Kidney tubule cell (primary cell): ENCODE measurements at regions not wholly inside any gene's neighbourhood (a gene's known extent, or its start where the extent isn't known, plus 50 kb on each side); places are given as distances from the start of the nearest gene placed in this dataset.
A peak's percentile ranks its signal among the peaks of the same experiment; 100 is the strongest.
"Not testable (repeated sequence)": the region's sequence is repeated elsewhere in the genome, so short reads cannot be mapped to it uniquely, and the experiment has no call there.

Experiments used
- DNase-seq: peaks from one replicate; pipeline ENCODE4 v3.0.0-alpha.2; 2018; ENCODE audit warnings: low spot score

DNA sequence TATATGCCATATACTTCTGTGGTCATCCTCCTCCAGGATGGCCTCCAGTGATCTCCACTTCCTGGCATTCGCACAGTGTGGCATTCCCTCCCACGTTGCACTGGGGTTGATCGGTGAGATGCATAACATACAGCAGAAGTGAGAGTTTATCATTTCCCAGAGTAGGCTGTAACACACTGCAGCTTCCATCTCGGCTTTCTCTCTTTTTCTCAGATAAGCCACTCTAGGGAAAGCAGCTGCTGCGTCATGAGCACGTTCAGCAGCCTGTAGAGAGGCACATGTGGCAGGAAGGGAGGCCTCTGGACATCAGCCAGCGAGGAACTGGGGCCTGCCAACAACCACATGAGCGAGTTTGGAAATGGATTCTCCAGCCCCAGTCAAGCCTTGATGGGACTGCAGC is 807.1 kb downstream of the DIAPH3 start:
- peak; percentile 25 for DNase-seq

DNA sequence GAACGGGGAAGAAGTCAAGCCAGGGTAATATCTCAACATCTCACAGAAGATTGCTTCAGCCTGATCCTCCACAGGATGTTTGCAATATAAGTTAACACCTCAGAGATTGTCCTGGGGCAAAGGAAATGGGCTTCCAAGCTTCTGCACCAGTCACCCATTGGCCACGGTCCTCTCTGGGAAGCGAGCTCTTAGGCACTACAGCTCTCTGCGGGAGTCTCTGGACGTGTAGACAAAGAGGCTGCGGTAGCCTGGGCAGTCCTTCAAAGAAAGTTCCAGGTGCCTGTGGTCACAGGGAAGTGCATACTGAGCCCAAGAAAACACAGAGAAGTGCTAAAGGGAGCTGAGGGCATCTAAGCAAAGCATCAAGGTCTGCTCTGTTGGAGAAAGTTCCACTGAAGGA is 805.7 kb downstream of the DIAPH3 start:
- no peak for DNase-seq

DNA sequence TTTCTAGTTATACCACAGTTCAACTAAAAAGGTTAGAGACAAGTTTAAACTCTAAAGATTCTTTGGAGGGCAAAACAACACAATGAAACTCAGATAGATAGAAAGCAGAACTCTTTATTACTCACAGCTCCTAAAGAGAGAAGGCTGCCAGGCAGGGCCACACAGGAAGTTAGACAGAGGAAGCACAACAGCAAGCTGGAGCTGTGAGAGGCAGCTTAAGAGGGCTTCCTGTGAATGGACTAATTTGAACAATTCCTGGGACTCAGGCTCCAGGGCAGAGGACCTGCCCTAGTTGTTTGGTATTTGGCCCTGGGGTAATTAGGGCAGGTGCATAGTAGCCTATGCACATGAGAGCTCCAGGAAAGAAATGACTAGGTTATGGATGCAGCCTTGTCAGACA is 803.6 kb downstream of the DIAPH3 start:
- peak; percentile 17 for DNase-seq

- no peak for DNase-seq
Measured at GRCh38 chr13:59360916-59361315, 802.8 kb downstream of the DIAPH3 start.

DNA sequence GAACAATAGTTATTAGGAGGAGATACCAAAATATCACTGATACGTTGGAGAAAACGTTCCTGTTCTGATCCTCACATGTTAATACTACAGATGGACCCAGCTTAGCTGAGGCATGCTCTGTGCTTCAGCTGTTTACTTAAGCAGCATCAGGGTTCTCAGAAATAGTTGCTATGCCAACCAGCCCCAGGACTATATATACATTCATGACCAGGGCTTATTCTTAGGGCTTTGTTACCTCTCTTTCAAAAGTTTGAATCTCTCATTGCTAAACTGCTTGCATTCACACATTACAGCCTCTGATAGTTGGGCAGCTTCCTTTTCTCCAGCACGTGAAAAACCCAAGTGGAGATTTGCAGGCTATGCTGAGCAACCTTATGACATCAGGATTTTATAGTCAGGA is 800.4 kb downstream of the DIAPH3 start:
- no peak for DNase-seq

DNA sequence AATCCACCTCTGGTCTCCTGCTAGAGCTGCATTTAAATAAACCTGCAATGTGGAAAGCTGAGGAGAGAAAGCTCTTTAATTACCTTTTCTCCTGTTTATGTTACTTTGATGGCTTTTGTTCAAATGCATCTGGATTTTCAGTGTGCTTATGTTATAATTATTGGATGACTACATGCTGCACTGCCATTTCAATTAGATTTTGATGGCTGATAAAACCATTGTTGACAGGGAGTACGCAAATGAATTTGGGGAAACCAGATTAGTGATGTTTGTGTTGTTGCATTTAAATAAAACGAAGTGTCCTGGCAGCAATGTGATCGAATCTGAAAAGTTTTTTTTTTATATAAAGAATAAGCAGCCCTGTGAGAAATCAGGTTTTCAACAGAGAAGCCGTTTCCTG is 799.8 kb downstream of the DIAPH3 start:
- DNase-seq, result no peak

DNA sequence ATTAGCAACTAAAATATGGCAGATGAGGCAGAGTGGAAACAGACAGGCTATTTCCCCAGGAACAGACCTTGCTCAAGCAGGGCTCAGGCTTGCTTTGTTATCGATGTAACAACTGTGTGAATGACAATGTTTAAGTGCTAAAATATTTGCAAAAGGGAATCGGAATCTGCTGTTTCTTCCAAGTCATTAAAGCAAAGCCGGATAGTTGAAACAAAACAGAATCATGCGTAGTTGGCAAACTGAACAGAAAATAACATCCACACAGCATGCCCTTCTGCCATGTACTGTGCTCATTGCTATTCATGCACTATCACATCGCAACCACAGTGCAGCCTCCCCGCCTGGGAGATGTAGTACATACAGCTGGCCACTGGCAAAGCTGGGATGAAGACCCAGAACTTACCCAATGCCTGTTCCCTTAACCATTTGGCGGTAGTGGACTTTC is 799.1 kb downstream of the DIAPH3 start:
- no peak for DNase-seq

DNA sequence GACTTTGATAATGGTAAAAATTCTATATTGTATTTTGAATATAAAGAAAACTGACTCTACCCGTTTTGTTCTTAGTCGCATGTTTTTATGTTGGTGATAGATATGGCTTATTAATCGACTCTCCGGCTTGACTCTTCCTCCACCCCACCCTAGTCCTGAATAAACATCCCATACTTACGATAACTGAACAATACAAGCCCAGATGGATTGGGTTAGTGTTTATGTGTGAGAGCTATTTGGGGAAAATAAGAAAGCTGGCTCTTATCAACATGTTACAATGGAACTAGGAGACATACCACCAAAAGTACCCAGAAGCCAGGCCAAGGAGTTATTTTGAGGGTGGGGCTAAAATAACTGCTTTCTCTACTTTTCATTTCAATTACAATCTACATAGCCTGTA is 796.3 kb downstream of the DIAPH3 start:
- no peak for DNase-seq

DNA sequence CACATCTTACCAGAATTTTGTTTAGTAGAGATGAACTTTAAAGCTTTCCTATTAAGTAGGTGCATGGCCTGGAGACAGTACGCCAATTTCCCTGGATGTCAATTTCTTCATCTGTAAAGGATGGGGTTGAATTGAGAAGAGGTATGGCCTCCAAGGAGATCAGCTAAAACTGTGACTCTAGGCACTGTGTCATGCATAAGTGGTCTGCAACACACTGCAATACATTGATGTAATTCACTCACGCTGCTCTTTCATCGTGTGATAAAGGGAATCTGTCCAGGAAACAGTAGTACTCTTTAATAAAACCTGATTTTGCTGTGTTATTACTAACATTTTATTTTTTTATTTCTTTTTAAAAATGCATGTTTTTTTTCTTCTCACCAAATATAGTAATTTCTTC is 795.8 kb downstream of the DIAPH3 start:
- no peak for DNase-seq

DNA sequence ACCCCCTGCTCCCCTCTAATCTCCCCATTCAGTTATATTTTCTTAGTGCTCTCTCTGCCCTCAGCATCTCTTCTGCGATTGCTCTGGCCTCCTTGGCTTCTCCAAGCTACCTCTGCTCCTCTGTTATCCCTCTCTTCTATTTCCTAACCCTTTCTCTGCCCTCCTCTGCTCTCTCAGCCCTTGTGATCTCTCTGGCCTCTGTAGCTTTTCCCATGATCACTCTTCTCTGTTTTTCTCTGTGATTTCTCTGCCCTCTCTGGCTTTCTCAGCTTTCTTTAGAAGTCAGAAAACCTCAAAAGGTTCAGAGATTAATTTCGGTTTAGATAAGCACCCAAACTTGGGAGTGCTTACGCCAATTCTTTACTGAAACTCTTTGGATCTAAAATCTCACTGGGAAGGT is 795.0 kb downstream of the DIAPH3 start:
- no peak for DNase-seq

GRCh38 chr13:59371229-59371628 is 792.5 kb downstream of the DIAPH3 start:
- DNase-seq, result no peak

DNA sequence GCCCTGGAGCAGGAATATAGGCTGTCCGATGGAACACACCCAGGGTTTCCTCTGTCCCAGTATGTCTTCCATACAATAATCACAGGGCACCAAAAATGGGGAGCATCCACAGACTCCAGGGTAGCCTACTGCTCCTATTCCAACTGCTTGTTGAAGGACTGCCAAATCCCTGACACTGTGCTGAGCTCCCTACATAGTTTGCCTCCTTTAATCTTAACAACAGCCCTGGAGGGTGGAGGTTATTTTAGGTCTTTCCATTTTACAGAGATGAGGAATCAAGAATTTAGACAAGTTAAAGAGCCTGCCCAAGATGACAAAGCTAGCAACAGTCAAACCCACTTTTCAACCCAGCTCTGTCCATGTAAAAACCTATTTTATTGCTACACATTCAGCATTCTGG is 790.4 kb downstream of the DIAPH3 start:
- no peak for DNase-seq

GRCh38 chr13:59374691-59375090 is 789.0 kb downstream of the DIAPH3 start:
- no peak for DNase-seq

GRCh38 chr13:59384154-59384553 is 779.6 kb downstream of the DIAPH3 start:
- DNase-seq, result no peak

DNA sequence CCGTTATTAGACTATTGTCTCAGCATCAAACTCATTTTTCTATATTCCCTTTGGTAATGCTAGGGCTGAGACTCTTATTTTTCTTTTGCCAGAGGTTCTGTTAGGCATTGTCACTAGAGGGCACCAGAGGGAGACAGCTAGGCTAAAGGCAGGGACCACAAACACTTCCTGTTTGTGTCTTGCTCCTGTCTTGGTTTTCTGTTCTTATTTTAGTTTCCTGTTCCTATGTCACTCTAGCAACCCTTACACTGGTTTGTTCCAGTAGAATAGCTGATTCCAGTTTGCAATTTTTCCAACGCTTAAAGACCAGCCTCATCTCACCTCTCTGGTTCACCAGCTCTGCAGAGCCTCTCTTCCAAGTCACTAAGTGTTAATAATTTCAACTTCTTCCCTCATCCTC is 772.0 kb downstream of the DIAPH3 start:
- peak; percentile 75 for DNase-seq

- no peak for DNase-seq
Measured at GRCh38 chr13:59392328-59392727, 771.4 kb downstream of the DIAPH3 start.

DNA sequence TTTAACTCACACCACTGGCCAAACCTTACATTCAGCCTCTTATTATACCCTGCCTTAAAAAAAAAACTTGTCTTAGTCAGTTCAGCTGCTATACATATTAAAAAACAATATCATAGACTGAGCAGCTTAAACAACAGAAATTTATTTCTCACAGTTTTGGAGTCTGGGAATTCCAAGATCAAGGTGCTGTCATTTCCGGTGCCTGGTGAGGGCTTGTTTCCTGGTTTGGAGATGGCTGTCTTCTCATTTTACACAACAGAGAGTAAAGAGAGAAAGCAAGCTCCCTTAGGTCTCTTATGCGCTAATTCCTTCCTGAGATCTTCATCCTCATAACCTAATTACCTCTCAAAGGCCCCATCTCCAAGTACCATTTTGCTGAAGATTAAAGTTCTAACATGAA is 769.2 kb downstream of the DIAPH3 start:
- no peak for DNase-seq

- DNase-seq, result no peak
Measured at GRCh38 chr13:59398127-59398526, 765.6 kb downstream of the DIAPH3 start.

DNA sequence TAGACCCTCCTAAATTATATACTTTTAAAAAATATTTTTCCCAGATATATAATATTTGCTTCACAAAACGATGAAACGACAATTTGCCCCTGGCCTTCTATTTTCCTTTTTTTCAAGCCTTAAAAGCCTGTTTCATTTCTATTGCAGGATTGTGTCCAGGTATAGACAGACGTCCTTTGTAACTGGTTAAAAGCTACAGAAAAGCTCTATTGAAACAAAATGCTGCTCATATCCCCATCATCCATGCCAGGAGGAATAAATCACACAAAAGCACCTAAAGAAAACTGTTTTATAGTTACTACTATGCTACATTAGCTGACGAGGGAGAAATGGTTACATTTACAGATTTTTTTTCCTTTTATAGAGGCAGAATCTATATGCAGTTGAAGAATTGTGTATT is 765.1 kb downstream of the DIAPH3 start:
- no peak for DNase-seq

GRCh38 chr13:59399513-59399912 is 764.2 kb downstream of the DIAPH3 start:
- DNase-seq, result no peak

DNA sequence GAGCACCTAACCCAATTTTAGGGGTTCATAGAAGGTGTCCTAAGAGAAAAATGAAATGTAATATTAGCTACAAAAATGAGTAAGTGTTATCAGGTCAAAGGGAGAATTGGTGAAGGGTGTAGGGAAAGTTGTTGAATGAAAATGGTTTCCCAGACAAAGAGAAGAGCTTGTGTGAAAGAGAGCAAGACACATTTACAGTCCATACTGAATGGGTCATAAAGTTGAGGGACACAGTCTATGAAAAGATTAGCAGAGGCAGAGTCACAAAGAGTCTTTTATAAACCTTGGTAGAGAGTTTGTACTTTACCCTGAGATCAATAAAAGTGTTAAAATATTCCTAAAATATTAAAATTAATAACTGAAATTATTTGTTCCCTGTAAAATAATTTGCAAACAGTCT is 759.4 kb downstream of the DIAPH3 start:
- no peak for DNase-seq

GRCh38 chr13:59407251-59407650 is 756.5 kb downstream of the DIAPH3 start:
- DNase-seq, result not testable (repeated sequence)

DNA sequence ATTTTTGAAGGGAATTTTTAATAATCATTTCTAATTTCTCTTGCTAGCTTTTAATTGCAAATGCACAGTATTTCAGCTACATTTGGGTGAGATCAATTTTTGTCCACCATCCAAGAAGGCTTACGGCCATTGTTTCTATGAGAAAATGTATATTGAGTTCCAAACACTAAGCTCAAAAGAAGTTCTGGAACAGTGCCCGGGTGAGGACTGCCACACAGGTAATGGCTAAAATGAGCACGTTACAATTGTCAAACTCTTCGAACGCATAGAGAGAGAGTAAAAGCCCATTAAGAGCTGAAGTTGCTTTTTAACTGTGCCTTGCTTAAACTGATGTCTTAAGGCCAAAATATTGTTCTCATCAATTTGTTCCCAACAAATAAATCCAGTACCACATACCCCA is 755.0 kb downstream of the DIAPH3 start:
- DNase-seq, result no peak

DNA sequence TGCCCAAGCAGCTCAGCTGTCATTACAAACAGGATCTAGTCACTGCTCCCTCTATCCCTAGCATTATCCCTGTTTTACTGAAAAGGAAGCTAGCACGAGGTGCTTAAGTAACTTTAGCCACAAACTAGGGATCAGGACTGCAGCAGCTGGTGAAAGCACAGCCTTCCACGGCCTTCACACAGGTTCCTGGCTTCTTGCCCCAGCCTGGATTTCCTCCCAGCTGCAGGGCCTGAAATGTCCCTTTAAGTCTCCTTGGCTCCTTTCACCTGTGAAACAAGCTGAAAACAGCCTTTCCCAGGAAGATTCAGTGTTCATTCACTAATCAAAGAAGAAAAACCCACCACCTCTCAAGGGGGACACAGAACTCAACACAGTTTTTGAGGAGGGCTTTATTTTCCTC is 754.5 kb downstream of the DIAPH3 start:
- DNase-seq, result no peak

GRCh38 chr13:59409634-59410200 is 754.0 kb downstream of the DIAPH3 start:
- DNase-seq, result no peak
